Transverse colon (tissue), 4 donors: ENCODE measurements at regions not wholly inside any gene's neighbourhood (a gene's known extent, or its start where the extent isn't known, plus 50 kb on each side); places are given as distances from the start of the nearest gene placed in this dataset.

Experiments used
- EP300 ChIP-seq: sonication (generic); formaldehyde crosslinking; IDR thresholded peaks from one replicate; pipeline ENCODE4 v1.6.1; 2017; ENCODE audit warnings: antibody characterized with exemption, low read depth
- POLR2A ChIP-seq: fragments of 450-650 bp; IDR thresholded peaks from one replicate; pipeline ENCODE4 v1.6.1; 2016; ENCODE audit warnings: antibody characterized with exemption, mild to moderate bottlenecking, moderate library complexity
- POLR2AphosphoS5 ChIP-seq, 3 donors: sonication (generic); formaldehyde crosslinking; IDR thresholded peaks; one replicate each; pipeline ENCODE4 v1.6.1; 2016; ENCODE audit warnings: antibody characterized with exemption in 3 of 3
- TF ChIP-seq, protein P1 (sequence below), 5 experiments: fragments of 200-600 bp in 3 of 5; fragments of 450-650 bp in 2 of 5; sonication (generic) in 3 of 5; IDR thresholded peaks; 1 replicate in 2 of 5; 2 replicates in 3 of 5; pipeline ENCODE4 v1.5.1; 2016 to 2017; ENCODE audit warnings: antibody characterized with exemption in 5 of 5, inconsistent platforms in 3 of 5, mild to moderate bottlenecking in 2 of 5, moderate library complexity in 1 of 5

- TF ChIP-seq, protein P1, sequence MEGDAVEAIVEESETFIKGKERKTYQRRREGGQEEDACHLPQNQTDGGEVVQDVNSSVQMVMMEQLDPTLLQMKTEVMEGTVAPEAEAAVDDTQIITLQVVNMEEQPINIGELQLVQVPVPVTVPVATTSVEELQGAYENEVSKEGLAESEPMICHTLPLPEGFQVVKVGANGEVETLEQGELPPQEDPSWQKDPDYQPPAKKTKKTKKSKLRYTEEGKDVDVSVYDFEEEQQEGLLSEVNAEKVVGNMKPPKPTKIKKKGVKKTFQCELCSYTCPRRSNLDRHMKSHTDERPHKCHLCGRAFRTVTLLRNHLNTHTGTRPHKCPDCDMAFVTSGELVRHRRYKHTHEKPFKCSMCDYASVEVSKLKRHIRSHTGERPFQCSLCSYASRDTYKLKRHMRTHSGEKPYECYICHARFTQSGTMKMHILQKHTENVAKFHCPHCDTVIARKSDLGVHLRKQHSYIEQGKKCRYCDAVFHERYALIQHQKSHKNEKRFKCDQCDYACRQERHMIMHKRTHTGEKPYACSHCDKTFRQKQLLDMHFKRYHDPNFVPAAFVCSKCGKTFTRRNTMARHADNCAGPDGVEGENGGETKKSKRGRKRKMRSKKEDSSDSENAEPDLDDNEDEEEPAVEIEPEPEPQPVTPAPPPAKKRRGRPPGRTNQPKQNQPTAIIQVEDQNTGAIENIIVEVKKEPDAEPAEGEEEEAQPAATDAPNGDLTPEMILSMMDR (IDR thresholded peaks at IDR 0.05): no peak
- TF ChIP-seq POLR2A (no peak), EP300 (no peak), POLR2AphosphoS5 (IDR thresholded peaks at IDR 0.05) (no peak)
These were observed 224.3 kb downstream of the OR4A5 start for GRCh38 chr11:54930930-54931329.
